ENCODE measurements at regions not wholly inside any gene's neighbourhood (a gene's known extent, or its start where the extent isn't known, plus 50 kb on each side); places are given as distances from the start of the nearest gene placed in this dataset.

DNA sequence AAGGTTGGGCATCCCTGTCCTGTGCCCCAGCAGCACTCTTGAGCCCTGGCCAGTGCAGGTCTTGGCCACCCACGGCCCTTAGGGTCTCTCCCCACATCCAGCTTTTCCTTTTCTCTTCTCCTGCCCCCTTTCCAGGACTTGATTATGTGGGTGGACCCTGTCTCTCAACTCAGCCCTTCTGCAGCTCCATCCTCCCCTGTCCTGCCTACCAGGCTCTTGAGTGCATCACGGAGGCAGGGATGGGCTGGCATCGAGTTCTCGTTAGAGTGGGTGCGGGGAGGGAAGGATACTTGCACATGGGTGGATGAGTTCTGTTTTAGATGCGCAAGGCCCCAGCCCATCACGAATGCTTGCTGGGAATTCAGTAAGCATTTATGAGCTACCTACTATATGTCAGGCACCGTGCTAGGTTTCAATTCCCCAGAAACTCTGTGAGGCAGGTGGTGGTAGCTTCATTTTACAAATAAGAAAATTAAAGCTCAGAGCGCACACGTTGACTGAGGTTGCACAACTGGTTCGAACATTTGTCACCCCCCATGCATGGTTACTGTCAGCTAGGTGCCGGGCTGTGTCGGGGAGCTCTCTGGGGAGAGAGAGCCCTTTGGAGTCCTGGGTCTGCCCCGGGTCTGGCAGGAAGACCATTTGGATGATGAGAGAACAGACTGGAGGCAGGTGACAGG, 144.6 kb upstream of the PITX1 start:
- DNase-seq (ENCODE audit: low read depth, low spot score): no peak
- Histone ChIP-seq H3K36me3 (ENCODE audit: control insufficient read depth in 2 of 2, extremely low read depth in 1 of 2, insufficient read depth in 2 of 2, low read length in 2 of 2) (no peaks in the 10 kb centered on the region), H3K27me3 (ENCODE audit: control insufficient read depth, extremely low read depth, insufficient read depth, low read length) (peaks cover 10% of the 10 kb centered on the region), H3K9me1 (ENCODE audit: control insufficient read depth, extremely low read depth, insufficient read depth, low read length) (no peaks in the 10 kb centered on the region), H3K9ac (ENCODE audit: control insufficient read depth, extremely low read depth, insufficient read depth, low read length) (no peak overlapping the region), H3K27ac (ENCODE audit: control insufficient read depth, insufficient read depth, low read length) (no peak overlapping the region), H3K9me3 (ENCODE audit: control insufficient read depth, low read depth, low read length) (no peaks in the 10 kb centered on the region), H4K20me1 (ENCODE audit: control insufficient read depth, extremely low read depth, insufficient read depth, low read length) (no peaks in the 10 kb centered on the region), H2AFZ (ENCODE audit: control insufficient read depth, low read length) (no peak overlapping the region), H3K4me3 (ENCODE audit: control insufficient read depth in 2 of 3, extremely low read depth in 1 of 3, insufficient read depth in 2 of 3, low read depth in 1 of 3, low read length in 3 of 3) (no peak overlapping the region), H3K79me2 (ENCODE audit: control insufficient read depth, insufficient read depth, low read length) (no peaks in the 10 kb centered on the region), H3K4me1 (ENCODE audit: control insufficient read depth, extremely low read depth, insufficient read depth, low read length) (no peaks in the 10 kb centered on the region), H3K4me2 (ENCODE audit: control insufficient read depth, extremely low read depth, insufficient read depth, low read depth, low read length) (no peak overlapping the region)
- no peak for TF ChIP-seq EZH2 (IDR thresholded peaks at IDR 0.05; ENCODE audit: low read length)
- TF ChIP-seq, protein P1, sequence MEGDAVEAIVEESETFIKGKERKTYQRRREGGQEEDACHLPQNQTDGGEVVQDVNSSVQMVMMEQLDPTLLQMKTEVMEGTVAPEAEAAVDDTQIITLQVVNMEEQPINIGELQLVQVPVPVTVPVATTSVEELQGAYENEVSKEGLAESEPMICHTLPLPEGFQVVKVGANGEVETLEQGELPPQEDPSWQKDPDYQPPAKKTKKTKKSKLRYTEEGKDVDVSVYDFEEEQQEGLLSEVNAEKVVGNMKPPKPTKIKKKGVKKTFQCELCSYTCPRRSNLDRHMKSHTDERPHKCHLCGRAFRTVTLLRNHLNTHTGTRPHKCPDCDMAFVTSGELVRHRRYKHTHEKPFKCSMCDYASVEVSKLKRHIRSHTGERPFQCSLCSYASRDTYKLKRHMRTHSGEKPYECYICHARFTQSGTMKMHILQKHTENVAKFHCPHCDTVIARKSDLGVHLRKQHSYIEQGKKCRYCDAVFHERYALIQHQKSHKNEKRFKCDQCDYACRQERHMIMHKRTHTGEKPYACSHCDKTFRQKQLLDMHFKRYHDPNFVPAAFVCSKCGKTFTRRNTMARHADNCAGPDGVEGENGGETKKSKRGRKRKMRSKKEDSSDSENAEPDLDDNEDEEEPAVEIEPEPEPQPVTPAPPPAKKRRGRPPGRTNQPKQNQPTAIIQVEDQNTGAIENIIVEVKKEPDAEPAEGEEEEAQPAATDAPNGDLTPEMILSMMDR (optimal IDR thresholded peaks at IDR 0.05 in 1 of 3, IDR thresholded peaks at IDR 0.05 in 1 of 3, conservative IDR thresholded peaks at IDR 0.05 in 1 of 3; ENCODE audit: extremely low read depth in 1 of 3, insufficient read depth in 2 of 3, low read length in 3 of 3): no peak
- FAIRE-seq: no peak
- dilution Hi-C loops (cut with MboI; ENCODE audit: extremely low pct_ligation_motif_present, low sequenced_read_pairs): no loop called here

DNA sequence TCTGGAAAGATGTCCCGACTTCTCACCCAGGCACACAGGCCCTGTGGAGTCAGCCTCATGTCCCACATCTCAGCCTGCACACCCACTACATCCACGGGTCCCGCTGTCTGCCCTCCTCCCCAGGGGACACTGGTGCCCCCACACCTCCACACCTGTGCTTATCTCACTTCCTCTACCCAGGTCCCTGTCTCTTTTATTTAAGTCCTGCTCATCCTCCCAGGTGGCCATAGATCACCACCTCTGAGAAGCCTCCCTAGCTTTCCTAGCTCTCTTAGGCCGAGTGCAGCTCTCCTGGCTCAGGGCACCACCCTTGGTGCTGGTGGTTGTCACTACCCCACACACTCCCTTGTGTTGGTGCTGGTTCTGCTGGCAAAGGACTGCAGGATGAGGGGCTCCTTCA, 143.6 kb upstream of the PITX1 start:
- no peaks in the 10 kb centered on the region for H3K4me1 ChIP-seq (ENCODE audit: control insufficient read depth, extremely low read depth, insufficient read depth, low read length)
- no peaks in the 10 kb centered on the region for H3K9me3 ChIP-seq (ENCODE audit: control insufficient read depth, low read depth, low read length)
- dilution Hi-C loops (cut with MboI; ENCODE audit: extremely low pct_ligation_motif_present, low sequenced_read_pairs): no loop called here
- DNase-seq (ENCODE audit: low read depth, low spot score) (no peak), FAIRE-seq (no peak)
- no peaks in the 10 kb centered on the region for H3K79me2 ChIP-seq (ENCODE audit: control insufficient read depth, insufficient read depth, low read length)
- no peaks in the 10 kb centered on the region for H3K9me1 ChIP-seq (ENCODE audit: control insufficient read depth, extremely low read depth, insufficient read depth, low read length)
- H2AFZ ChIP-seq (ENCODE audit: control insufficient read depth, low read length): no peak overlapping the region
- no peak overlapping the region for H3K27ac ChIP-seq (ENCODE audit: control insufficient read depth, insufficient read depth, low read length)
- H3K4me3 ChIP-seq (ENCODE audit: control insufficient read depth in 2 of 3, extremely low read depth in 1 of 3, insufficient read depth in 2 of 3, low read depth in 1 of 3, low read length in 3 of 3): no peak overlapping the region
- H3K27me3 ChIP-seq (ENCODE audit: control insufficient read depth, extremely low read depth, insufficient read depth, low read length): peaks cover 17% of the 10 kb centered on the region
- no peaks in the 10 kb centered on the region for H4K20me1 ChIP-seq (ENCODE audit: control insufficient read depth, extremely low read depth, insufficient read depth, low read length)
- TF ChIP-seq, protein P1 (optimal IDR thresholded peaks at IDR 0.05 in 1 of 3, IDR thresholded peaks at IDR 0.05 in 1 of 3, conservative IDR thresholded peaks at IDR 0.05 in 1 of 3; ENCODE audit: extremely low read depth in 1 of 3, insufficient read depth in 2 of 3, low read length in 3 of 3): no peak
- no peak for TF ChIP-seq EZH2 (IDR thresholded peaks at IDR 0.05; ENCODE audit: low read length)
- H3K36me3 ChIP-seq (ENCODE audit: control insufficient read depth in 2 of 2, extremely low read depth in 1 of 2, insufficient read depth in 2 of 2, low read length in 2 of 2): no peaks in the 10 kb centered on the region
- no peak overlapping the region for H3K4me2 ChIP-seq (ENCODE audit: control insufficient read depth, extremely low read depth, insufficient read depth, low read depth, low read length)
- no peak overlapping the region for H3K9ac ChIP-seq (ENCODE audit: control insufficient read depth, extremely low read depth, insufficient read depth, low read length)
